HL-60 (cell line): ENCODE measurements at regions not wholly inside any gene's neighbourhood (a gene's known extent, or its start where the extent isn't known, plus 50 kb on each side); places are given as distances from the start of the nearest gene placed in this dataset.

Source experiments
- CTCF ChIP-seq: IDR thresholded peaks from one replicate; pipeline ENCODE4 v1.5.1; 2011; ENCODE audit warnings: low read length, control low read depth, inconsistent platforms; ENCODE audit not compliant: insufficient read depth
- POLR2AphosphoS5 ChIP-seq: IDR thresholded peaks from 2 replicates; pipeline ENCODE4 v1.6.1; 2012; ENCODE audit warnings: low read depth
- REST ChIP-seq: IDR thresholded peaks from 2 replicates; pipeline ENCODE4 v1.6.1; 2012; ENCODE audit warnings: low read depth; ENCODE audit not compliant: insufficient replicate concordance

- TF ChIP-seq CTCF (no peak), POLR2AphosphoS5 (no peak), REST (no peak)
Measured at GRCh38 chr20:51893723-51894122, 91.4 kb upstream of the SALL4 start.
